Effector CD8-positive, alpha-beta T cell (primary cell): ENCODE measurements at regions not wholly inside any gene's neighbourhood (a gene's known extent, or its start where the extent isn't known, plus 50 kb on each side); places are given as distances from the start of the nearest gene placed in this dataset.

ENCODE experiments used
- DNase-seq: peaks from one replicate; lab custom pipeline; 2025; lab: John Stamatoyannopoulos, UW

GRCh38 chr7:21086688-21087087 is 300.0 kb upstream of the SP8 start:
- no peak for DNase-seq

- no peak for DNase-seq
These were observed 303.0 kb upstream of the SP8 start for GRCh38 chr7:21089653-21090052.

- DNase-seq = no peak
These were observed 306.3 kb upstream of the SP8 start for GRCh38 chr7:21092766-21093702.

GRCh38 chr7:21094589-21094988 is 307.9 kb upstream of the SP8 start:
- no peak for DNase-seq

- DNase-seq = no peak
These were observed 312.7 kb upstream of the SP8 start for GRCh38 chr7:21099432-21099831.

- DNase-seq = no peak
These were observed 313.3 kb upstream of the SP8 start for GRCh38 chr7:21099955-21100354.

- DNase-seq = no peak
These were observed 314.9 kb upstream of the SP8 start for GRCh38 chr7:21101541-21101940.

- DNase-seq = no peak
These were observed 316.9 kb upstream of the SP8 start for GRCh38 chr7:21103426-21104123.

GRCh38 chr7:21104124-21104500 is 317.4 kb upstream of the SP8 start:
- no peak for DNase-seq

GRCh38 chr7:21106296-21106732 is 319.6 kb upstream of the SP8 start:
- DNase-seq = no peak

- DNase-seq = no peak
These were observed 320.4 kb upstream of the SP8 start for GRCh38 chr7:21107101-21107500.

GRCh38 chr7:21108182-21108581 is 319.7 kb upstream of the SP4 start:
- no peak for DNase-seq

GRCh38 chr7:21113609-21114415 is 314.1 kb upstream of the SP4 start:
- no peak for DNase-seq

GRCh38 chr7:21123586-21123985 is 304.3 kb upstream of the SP4 start:
- no peak for DNase-seq

- no peak for DNase-seq
These were observed 302.6 kb upstream of the SP4 start for GRCh38 chr7:21125297-21125696.

- no peak for DNase-seq
These were observed 299.6 kb upstream of the SP4 start for GRCh38 chr7:21128062-21128817.

GRCh38 chr7:21131897-21132296 is 296.0 kb upstream of the SP4 start:
- no peak for DNase-seq

GRCh38 chr7:21134631-21135030 is 293.3 kb upstream of the SP4 start:
- DNase-seq = no peak

- DNase-seq = no peak
These were observed 292.4 kb upstream of the SP4 start for GRCh38 chr7:21135437-21135836.

GRCh38 chr7:21137640-21138039 is 290.2 kb upstream of the SP4 start:
- no peak for DNase-seq

GRCh38 chr7:21140622-21141021 is 287.3 kb upstream of the SP4 start:
- no peak for DNase-seq

- DNase-seq = no peak
These were observed 286.4 kb upstream of the SP4 start for GRCh38 chr7:21141476-21141875.
